ENCODE measurements at regions not wholly inside any gene's neighbourhood (a gene's known extent, or its start where the extent isn't known, plus 50 kb on each side); places are given as distances from the start of the nearest gene placed in this dataset.

- DNase-seq, result no peak
Measured at GRCh38 chr7:136230210-136230609, 253.1 kb upstream of the MTPN start.

GRCh38 chr7:136229790-136230189 is 252.6 kb upstream of the MTPN start:
- DNase-seq, result no peak

- DNase-seq, result no peak
Measured at GRCh38 chr7:136228171-136228570, 251.0 kb upstream of the MTPN start.

GRCh38 chr7:136214356-136214755 is 237.2 kb upstream of the MTPN start:
- DNase-seq, result no peak

GRCh38 chr7:136213012-136213411 is 235.9 kb upstream of the MTPN start:
- DNase-seq, result no peak

GRCh38 chr7:136210664-136211063 is 233.5 kb upstream of the MTPN start:
- no peak for DNase-seq

GRCh38 chr7:136210079-136210478 is 232.9 kb upstream of the MTPN start:
- no peak for DNase-seq

- DNase-seq, result no peak
Measured at GRCh38 chr7:136205956-136206355, 228.8 kb upstream of the MTPN start.

GRCh38 chr7:136198168-136198567 is 221.0 kb upstream of the MTPN start:
- no peak for DNase-seq

- no peak for DNase-seq
Measured at GRCh38 chr7:136194878-136195277, 217.7 kb upstream of the MTPN start.

GRCh38 chr7:136193940-136194339 is 216.8 kb upstream of the MTPN start:
- DNase-seq, result no peak

- DNase-seq, result no peak
Measured at GRCh38 chr7:136189506-136189998, 212.4 kb upstream of the MTPN start.

GRCh38 chr7:136186281-136186680 is 209.1 kb upstream of the MTPN start:
- DNase-seq, result no peak

GRCh38 chr7:136184719-136185118 is 207.6 kb upstream of the MTPN start:
- DNase-seq, result no peak

- no peak for DNase-seq
Measured at GRCh38 chr7:136183981-136184380, 206.8 kb upstream of the MTPN start.

- no peak for DNase-seq
Measured at GRCh38 chr7:136180984-136181383, 203.8 kb upstream of the MTPN start.

GRCh38 chr7:136179851-136180721 is 202.9 kb upstream of the MTPN start:
- no peak for DNase-seq

GRCh38 chr7:136179154-136179553 is 202.0 kb upstream of the MTPN start:
- no peak for DNase-seq

- no peak for DNase-seq
Measured at GRCh38 chr7:136174477-136175125, 197.4 kb upstream of the MTPN start.

GRCh38 chr7:136173874-136174273 is 196.7 kb upstream of the MTPN start:
- no peak for DNase-seq

- DNase-seq, result no peak
Measured at GRCh38 chr7:136171233-136171632, 194.1 kb upstream of the MTPN start.

- no peak for DNase-seq
Measured at GRCh38 chr7:136168821-136169220, 191.7 kb upstream of the MTPN start.

GRCh38 chr7:136167991-136168390 is 190.8 kb upstream of the MTPN start:
- DNase-seq, result no peak

GRCh38 chr7:136166521-136166920 is 189.4 kb upstream of the MTPN start:
- DNase-seq, result no peak

Data from activated gamma-delta T cell treated with Interleukin-2 at 50 U/mL for 16 hours (primary cell).